GM18951 (cell line): ENCODE measurements at regions not wholly inside any gene's neighbourhood (a gene's known extent, or its start where the extent isn't known, plus 50 kb on each side); places are given as distances from the start of the nearest gene placed in this dataset.

ENCODE experiments used
- POLR2A ChIP-seq: IDR thresholded peaks from 4 replicates; pipeline ENCODE4 v1.6.1; 2011; ENCODE audit warnings: mild to moderate bottlenecking; ENCODE audit not compliant: insufficient read length, insufficient read depth; ENCODE audit errors: extremely low read depth
- in situ Hi-C: fragments of 300-500 bp; cut with MboI; formaldehyde crosslinking; loops from one replicate; pipeline ENCODE4 v1.12.0; 2022; ENCODE audit warnings: low sequenced_read_pairs, mixed read lengths, inconsistent platforms; ENCODE audit not compliant: unreplicated experiment

- in situ Hi-C loops: no loop called here
- TF ChIP-seq POLR2A: no peak
Measured at GRCh38 chr4:124593494-124593893, 119.0 kb downstream of the ANKRD50 start.

- no peak for TF ChIP-seq POLR2A
- in situ Hi-C loops: no loop called here
Measured at GRCh38 chr4:124594945-124595344, 117.6 kb downstream of the ANKRD50 start.

GRCh38 chr4:124596816-124597215 lies 115.7 kb downstream of the ANKRD50 start:
- in situ Hi-C loops: no loop called here
- no peak for TF ChIP-seq POLR2A

- in situ Hi-C loops: no loop called here
Measured at GRCh38 chr4:124610211-124610610, 102.3 kb downstream of the ANKRD50 start.

More at GRCh38 chr4:124610211-124610610, 102.3 kb downstream of the ANKRD50 start:
- no peak for TF ChIP-seq POLR2A
